ENCODE measurements at regions not wholly inside any gene's neighbourhood (a gene's known extent, or its start where the extent isn't known, plus 50 kb on each side); places are given as distances from the start of the nearest gene placed in this dataset.

- H3K4me3 ChIP-seq (ENCODE audit: low read length), result no peak overlapping the region
- H3K36me3 ChIP-seq (ENCODE audit: control insufficient read depth, low read depth, low read length), result no peaks in the 10 kb centered on the region
- no peaks in the 10 kb centered on the region for H3K27me3 ChIP-seq (ENCODE audit: control insufficient read depth, insufficient read depth, low read length)
- no peaks in the 10 kb centered on the region for H3K4me1 ChIP-seq (ENCODE audit: control insufficient read depth, low read depth, low read length)
- H3K9me3 ChIP-seq (ENCODE audit: control insufficient read depth, low read depth, low read length), result no peaks in the 10 kb centered on the region
- H3K27ac ChIP-seq (ENCODE audit: low read length), result no peak overlapping the region
- no peak overlapping the region for H3K9ac ChIP-seq (ENCODE audit: low read length)
Measured at GRCh38 chr20:62536871-62537401, 61.1 kb upstream of the GATA5 start.

GRCh38 chr20:62537649-62538292 lies 62.0 kb upstream of the GATA5 start:
- no peaks in the 10 kb centered on the region for H3K4me1 ChIP-seq (ENCODE audit: control insufficient read depth, low read depth, low read length)
- H3K36me3 ChIP-seq (ENCODE audit: control insufficient read depth, low read depth, low read length), result no peaks in the 10 kb centered on the region
- no peak overlapping the region for H3K4me3 ChIP-seq (ENCODE audit: low read length)
- no peak overlapping the region for H3K9ac ChIP-seq (ENCODE audit: low read length)
- no peaks in the 10 kb centered on the region for H3K27me3 ChIP-seq (ENCODE audit: control insufficient read depth, insufficient read depth, low read length)
- H3K9me3 ChIP-seq (ENCODE audit: control insufficient read depth, low read depth, low read length), result no peaks in the 10 kb centered on the region
- H3K27ac ChIP-seq (ENCODE audit: low read length), result no peak overlapping the region

- no peaks in the 10 kb centered on the region for H3K36me3 ChIP-seq (ENCODE audit: control insufficient read depth, low read depth, low read length)
- no peaks in the 10 kb centered on the region for H3K9me3 ChIP-seq (ENCODE audit: control insufficient read depth, low read depth, low read length)
- no peak overlapping the region for H3K4me3 ChIP-seq (ENCODE audit: low read length)
- H3K27ac ChIP-seq (ENCODE audit: low read length), result no peak overlapping the region
- H3K9ac ChIP-seq (ENCODE audit: low read length), result no peak overlapping the region
- no peaks in the 10 kb centered on the region for H3K27me3 ChIP-seq (ENCODE audit: control insufficient read depth, insufficient read depth, low read length)
- no peaks in the 10 kb centered on the region for H3K4me1 ChIP-seq (ENCODE audit: control insufficient read depth, low read depth, low read length)
Measured at GRCh38 chr20:62539198-62540045, 63.6 kb upstream of the GATA5 start.

- H3K9ac ChIP-seq (ENCODE audit: low read length), result no peak overlapping the region
- no peak overlapping the region for H3K27ac ChIP-seq (ENCODE audit: low read length)
- no peaks in the 10 kb centered on the region for H3K36me3 ChIP-seq (ENCODE audit: control insufficient read depth, low read depth, low read length)
- H3K9me3 ChIP-seq (ENCODE audit: control insufficient read depth, low read depth, low read length), result no peaks in the 10 kb centered on the region
- H3K4me1 ChIP-seq (ENCODE audit: control insufficient read depth, low read depth, low read length), result no peaks in the 10 kb centered on the region
- no peak overlapping the region for H3K4me3 ChIP-seq (ENCODE audit: low read length)
- no peaks in the 10 kb centered on the region for H3K27me3 ChIP-seq (ENCODE audit: control insufficient read depth, insufficient read depth, low read length)
Measured at GRCh38 chr20:62540504-62540903, 64.7 kb upstream of the GATA5 start.

GRCh38 chr20:62542862-62543261 lies 67.1 kb upstream of the GATA5 start:
- H3K9me3 ChIP-seq (ENCODE audit: control insufficient read depth, low read depth, low read length), result no peaks in the 10 kb centered on the region
- no peaks in the 10 kb centered on the region for H3K4me1 ChIP-seq (ENCODE audit: control insufficient read depth, low read depth, low read length)
- no peak overlapping the region for H3K9ac ChIP-seq (ENCODE audit: low read length)
- no peaks in the 10 kb centered on the region for H3K36me3 ChIP-seq (ENCODE audit: control insufficient read depth, low read depth, low read length)
- H3K27me3 ChIP-seq (ENCODE audit: control insufficient read depth, insufficient read depth, low read length), result no peaks in the 10 kb centered on the region
- H3K4me3 ChIP-seq (ENCODE audit: low read length), result no peak overlapping the region
- H3K27ac ChIP-seq (ENCODE audit: low read length), result no peak overlapping the region

- Histone ChIP-seq H3K4me3 (ENCODE audit: low read length) (no peak overlapping the region), H3K36me3 (ENCODE audit: control insufficient read depth, low read depth, low read length) (no peaks in the 10 kb centered on the region), H3K9me3 (ENCODE audit: control insufficient read depth, low read depth, low read length) (no peaks in the 10 kb centered on the region), H3K4me1 (ENCODE audit: control insufficient read depth, low read depth, low read length) (no peaks in the 10 kb centered on the region), H3K9ac (ENCODE audit: low read length) (no peak overlapping the region), H3K27ac (ENCODE audit: low read length) (no peak overlapping the region), H3K27me3 (ENCODE audit: control insufficient read depth, insufficient read depth, low read length) (no peaks in the 10 kb centered on the region)
Measured at GRCh38 chr20:62543470-62544302, 67.9 kb upstream of the GATA5 start.

- H3K4me1 ChIP-seq (ENCODE audit: control insufficient read depth, low read depth, low read length), result no peaks in the 10 kb centered on the region
- no peak overlapping the region for H3K4me3 ChIP-seq (ENCODE audit: low read length)
- no peak overlapping the region for H3K9ac ChIP-seq (ENCODE audit: low read length)
- H3K9me3 ChIP-seq (ENCODE audit: control insufficient read depth, low read depth, low read length), result no peaks in the 10 kb centered on the region
- H3K27ac ChIP-seq (ENCODE audit: low read length), result no peak overlapping the region
- H3K36me3 ChIP-seq (ENCODE audit: control insufficient read depth, low read depth, low read length), result no peaks in the 10 kb centered on the region
- peaks cover 8% of the 10 kb centered on the region for H3K27me3 ChIP-seq (ENCODE audit: control insufficient read depth, insufficient read depth, low read length)
Measured at GRCh38 chr20:62544505-62545055, 68.8 kb upstream of the GATA5 start.

GRCh38 chr20:62545271-62545670 lies 69.5 kb upstream of the GATA5 start:
- Histone ChIP-seq H3K9ac (ENCODE audit: low read length) (no peak overlapping the region), H3K27ac (ENCODE audit: low read length) (no peak overlapping the region), H3K9me3 (ENCODE audit: control insufficient read depth, low read depth, low read length) (no peaks in the 10 kb centered on the region), H3K4me1 (ENCODE audit: control insufficient read depth, low read depth, low read length) (no peaks in the 10 kb centered on the region), H3K27me3 (ENCODE audit: control insufficient read depth, insufficient read depth, low read length) (peaks cover 14% of the 10 kb centered on the region), H3K4me3 (ENCODE audit: low read length) (no peak overlapping the region), H3K36me3 (ENCODE audit: control insufficient read depth, low read depth, low read length) (no peaks in the 10 kb centered on the region)

GRCh38 chr20:62545901-62546525 lies 70.2 kb upstream of the GATA5 start:
- Histone ChIP-seq H3K27me3 (ENCODE audit: control insufficient read depth, insufficient read depth, low read length) (peaks cover 21% of the 10 kb centered on the region), H3K27ac (ENCODE audit: low read length) (no peak overlapping the region), H3K4me1 (ENCODE audit: control insufficient read depth, low read depth, low read length) (no peaks in the 10 kb centered on the region), H3K9ac (ENCODE audit: low read length) (no peak overlapping the region), H3K9me3 (ENCODE audit: control insufficient read depth, low read depth, low read length) (no peaks in the 10 kb centered on the region), H3K4me3 (ENCODE audit: low read length) (no peak overlapping the region), H3K36me3 (ENCODE audit: control insufficient read depth, low read depth, low read length) (no peaks in the 10 kb centered on the region)

- Histone ChIP-seq H3K9me3 (ENCODE audit: control insufficient read depth, low read depth, low read length) (no peaks in the 10 kb centered on the region), H3K27me3 (ENCODE audit: control insufficient read depth, insufficient read depth, low read length) (peaks cover 27% of the 10 kb centered on the region), H3K36me3 (ENCODE audit: control insufficient read depth, low read depth, low read length) (no peaks in the 10 kb centered on the region), H3K4me3 (ENCODE audit: low read length) (no peak overlapping the region), H3K27ac (ENCODE audit: low read length) (no peak overlapping the region), H3K4me1 (ENCODE audit: control insufficient read depth, low read depth, low read length) (no peaks in the 10 kb centered on the region), H3K9ac (ENCODE audit: low read length) (no peak overlapping the region)
Measured at GRCh38 chr20:62546606-62547005, 70.8 kb upstream of the GATA5 start.

- Histone ChIP-seq H3K9ac (ENCODE audit: low read length) (no peak overlapping the region), H3K9me3 (ENCODE audit: control insufficient read depth, low read depth, low read length) (no peaks in the 10 kb centered on the region), H3K36me3 (ENCODE audit: control insufficient read depth, low read depth, low read length) (no peaks in the 10 kb centered on the region), H3K4me1 (ENCODE audit: control insufficient read depth, low read depth, low read length) (no peaks in the 10 kb centered on the region), H3K27me3 (ENCODE audit: control insufficient read depth, insufficient read depth, low read length) (peaks cover 32% of the 10 kb centered on the region), H3K4me3 (ENCODE audit: low read length) (no peak overlapping the region), H3K27ac (ENCODE audit: low read length) (no peak overlapping the region)
Measured at GRCh38 chr20:62547364-62547763, 71.6 kb upstream of the GATA5 start.
